Fibroblast of lung (primary cell): ENCODE measurements at regions not wholly inside any gene's neighbourhood (a gene's known extent, or its start where the extent isn't known, plus 50 kb on each side); places are given as distances from the start of the nearest gene placed in this dataset.

Source experiments
- DNase-seq, 2 donors: peaks; one replicate each; pipeline versions ENCODE4 v3.0.0 to v3.0.0-alpha.2; 2010; ENCODE audit warnings: low read depth in 2 of 2
- H2AFZ ChIP-seq: 2 replicates; pipeline ENCODE4 v1.5.1; 2012; ENCODE audit warnings: low read length, control low read depth, inconsistent platforms
- H3K27ac ChIP-seq: 2 replicates; pipeline ENCODE4 v1.5.1; 2011; ENCODE audit warnings: low read length, control low read depth; ENCODE audit not compliant: insufficient read depth
- H3K27me3 ChIP-seq: 2 replicates; pipeline ENCODE4 v1.5.1; 2011; ENCODE audit warnings: mild to moderate bottlenecking, low read length; ENCODE audit not compliant: control insufficient read depth, insufficient read depth
- H3K36me3 ChIP-seq: 2 replicates; pipeline ENCODE4 v1.5.1; 2011; ENCODE audit warnings: low read length; ENCODE audit not compliant: control insufficient read depth, insufficient read depth
- H3K4me1 ChIP-seq: 2 replicates; pipeline ENCODE4 v1.5.1; 2011; ENCODE audit warnings: low read length; ENCODE audit not compliant: control insufficient read depth, insufficient read depth; ENCODE audit errors: extremely low read depth
- H3K4me2 ChIP-seq: 2 replicates; pipeline ENCODE4 v1.5.1; 2011; ENCODE audit warnings: low read length, control low read depth; ENCODE audit not compliant: insufficient read depth; ENCODE audit errors: extremely low read depth
- H3K4me3 ChIP-seq, 4 experiments: fragments of 200-600 bp in 1 of 4; sonication (generic) in 1 of 4; replicated peaks in 1 of 4; 2 replicates each; pipeline ENCODE4 v1.5.1; 2011 to 2016; ENCODE audit warnings: low read length in 4 of 4, low read depth in 3 of 4, mild to moderate bottlenecking in 3 of 4, control low read depth in 2 of 4, inconsistent platforms in 1 of 4, mixed read lengths in 1 of 4; ENCODE audit not compliant: insufficient read depth in 1 of 4; ENCODE audit errors: control extremely low read depth in 1 of 4
- H3K79me2 ChIP-seq: 2 replicates; pipeline ENCODE4 v1.5.1; 2012; ENCODE audit warnings: mild to moderate bottlenecking, low read length, inconsistent platforms; ENCODE audit not compliant: control insufficient read depth, insufficient read depth
- H3K9ac ChIP-seq: 2 replicates; pipeline ENCODE4 v1.5.1; 2011; ENCODE audit warnings: mild to moderate bottlenecking, low read length, control low read depth; ENCODE audit not compliant: insufficient read depth
- H3K9me3 ChIP-seq: 2 replicates; pipeline ENCODE4 v1.5.1; 2012; ENCODE audit warnings: low read depth, low read length; ENCODE audit not compliant: control insufficient read depth, insufficient read depth
- H4K20me1 ChIP-seq: 2 replicates; pipeline ENCODE4 v1.5.1; 2011; ENCODE audit warnings: low read length; ENCODE audit not compliant: control insufficient read depth, insufficient read depth; ENCODE audit errors: extremely low read depth
- EZH2 ChIP-seq: IDR thresholded peaks from 2 replicates; pipeline ENCODE4 v1.5.1; 2012; ENCODE audit warnings: low read length, control low read depth, mild to moderate bottlenecking; ENCODE audit errors: missing control alignments
- TF ChIP-seq, protein P1 (sequence below), 2 donors: IDR thresholded peaks in 1 of 2; conservative IDR thresholded peaks in 1 of 2; 1 replicate in 1 of 2; 2 replicates in 1 of 2; pipeline ENCODE4 v1.5.1; 2011 to 2012; ENCODE audit warnings: low read length in 2 of 2, control low read depth in 1 of 2, inconsistent platforms in 1 of 2, low read depth in 1 of 2, mild to moderate bottlenecking in 1 of 2

DNA sequence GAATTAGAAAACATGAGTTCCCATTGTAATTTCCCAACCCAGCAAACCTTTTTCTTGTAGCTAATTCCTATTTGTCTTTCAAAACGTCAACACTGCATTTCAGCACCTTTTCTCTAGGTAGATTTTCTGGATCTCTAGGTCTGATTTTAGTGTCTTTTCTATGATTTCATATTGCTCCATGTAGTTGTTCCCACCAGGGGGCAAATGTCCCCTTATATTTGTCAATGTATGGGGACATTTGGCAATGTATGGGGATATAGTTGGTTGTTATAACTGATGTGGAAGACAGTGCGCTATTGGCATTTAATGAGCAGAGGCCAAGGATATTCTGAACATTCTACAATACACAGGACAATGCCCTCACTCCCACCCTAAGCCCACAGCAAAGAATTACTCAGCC, 273.9 kb upstream of the ADRA1B start:
- Histone ChIP-seq H3K4me2 (no peak overlapping the region), H3K27me3 (peaks cover 2% of the 10 kb centered on the region), H3K9me3 (no peaks in the 10 kb centered on the region), H3K4me3 (no peak overlapping the region), H3K36me3 (no peaks in the 10 kb centered on the region), H3K27ac (no peak overlapping the region), H3K9ac (no peak overlapping the region), H3K79me2 (no peaks in the 10 kb centered on the region), H2AFZ (no peak overlapping the region), H3K4me1 (no peaks in the 10 kb centered on the region), H4K20me1 (no peaks in the 10 kb centered on the region)
- TF ChIP-seq, protein P1, sequence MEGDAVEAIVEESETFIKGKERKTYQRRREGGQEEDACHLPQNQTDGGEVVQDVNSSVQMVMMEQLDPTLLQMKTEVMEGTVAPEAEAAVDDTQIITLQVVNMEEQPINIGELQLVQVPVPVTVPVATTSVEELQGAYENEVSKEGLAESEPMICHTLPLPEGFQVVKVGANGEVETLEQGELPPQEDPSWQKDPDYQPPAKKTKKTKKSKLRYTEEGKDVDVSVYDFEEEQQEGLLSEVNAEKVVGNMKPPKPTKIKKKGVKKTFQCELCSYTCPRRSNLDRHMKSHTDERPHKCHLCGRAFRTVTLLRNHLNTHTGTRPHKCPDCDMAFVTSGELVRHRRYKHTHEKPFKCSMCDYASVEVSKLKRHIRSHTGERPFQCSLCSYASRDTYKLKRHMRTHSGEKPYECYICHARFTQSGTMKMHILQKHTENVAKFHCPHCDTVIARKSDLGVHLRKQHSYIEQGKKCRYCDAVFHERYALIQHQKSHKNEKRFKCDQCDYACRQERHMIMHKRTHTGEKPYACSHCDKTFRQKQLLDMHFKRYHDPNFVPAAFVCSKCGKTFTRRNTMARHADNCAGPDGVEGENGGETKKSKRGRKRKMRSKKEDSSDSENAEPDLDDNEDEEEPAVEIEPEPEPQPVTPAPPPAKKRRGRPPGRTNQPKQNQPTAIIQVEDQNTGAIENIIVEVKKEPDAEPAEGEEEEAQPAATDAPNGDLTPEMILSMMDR (conservative IDR thresholded peaks at IDR 0.05 in 1 of 2, IDR thresholded peaks at IDR 0.05 in 1 of 2; ENCODE audit: low read depth in 1 of 2, low read length in 2 of 2): peak in 1 of 2 donors; percentile 10
- no peak for TF ChIP-seq EZH2
- no peak for DNase-seq

DNA sequence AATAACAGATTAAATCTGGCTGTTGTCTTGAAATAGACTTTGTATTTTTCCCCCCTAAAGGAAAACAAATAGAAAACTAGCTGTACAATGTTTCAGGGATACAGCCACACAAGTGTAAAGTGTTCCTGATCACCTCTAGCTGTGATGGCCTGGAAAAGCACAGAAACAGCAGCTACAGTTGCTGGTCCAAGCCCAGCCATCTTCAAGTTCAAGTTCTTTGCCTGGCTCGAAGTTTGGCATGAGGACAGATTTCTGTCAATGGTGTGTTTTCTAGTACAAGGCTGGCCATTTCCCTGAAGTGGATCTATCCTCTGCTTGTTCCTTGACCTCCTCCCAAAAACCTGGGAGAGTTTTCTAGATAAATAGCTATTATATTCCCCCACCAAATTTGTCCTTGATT, 272.2 kb upstream of the ADRA1B start:
- Histone ChIP-seq H3K9me3 (no peaks in the 10 kb centered on the region), H3K4me1 (no peaks in the 10 kb centered on the region), H3K4me3 (no peak overlapping the region), H3K27ac (no peak overlapping the region), H4K20me1 (no peaks in the 10 kb centered on the region), H3K27me3 (peaks cover 2% of the 10 kb centered on the region), H3K79me2 (no peaks in the 10 kb centered on the region), H3K9ac (no peak overlapping the region), H3K4me2 (no peak overlapping the region), H2AFZ (no peak overlapping the region), H3K36me3 (no peaks in the 10 kb centered on the region)
- no peak for TF ChIP-seq EZH2
- TF ChIP-seq, protein P1 (conservative IDR thresholded peaks at IDR 0.05 in 1 of 2, IDR thresholded peaks at IDR 0.05 in 1 of 2; ENCODE audit: low read depth in 1 of 2, low read length in 2 of 2): no peak
- peak in 1 of 2 donors; percentile 11 for DNase-seq

DNA sequence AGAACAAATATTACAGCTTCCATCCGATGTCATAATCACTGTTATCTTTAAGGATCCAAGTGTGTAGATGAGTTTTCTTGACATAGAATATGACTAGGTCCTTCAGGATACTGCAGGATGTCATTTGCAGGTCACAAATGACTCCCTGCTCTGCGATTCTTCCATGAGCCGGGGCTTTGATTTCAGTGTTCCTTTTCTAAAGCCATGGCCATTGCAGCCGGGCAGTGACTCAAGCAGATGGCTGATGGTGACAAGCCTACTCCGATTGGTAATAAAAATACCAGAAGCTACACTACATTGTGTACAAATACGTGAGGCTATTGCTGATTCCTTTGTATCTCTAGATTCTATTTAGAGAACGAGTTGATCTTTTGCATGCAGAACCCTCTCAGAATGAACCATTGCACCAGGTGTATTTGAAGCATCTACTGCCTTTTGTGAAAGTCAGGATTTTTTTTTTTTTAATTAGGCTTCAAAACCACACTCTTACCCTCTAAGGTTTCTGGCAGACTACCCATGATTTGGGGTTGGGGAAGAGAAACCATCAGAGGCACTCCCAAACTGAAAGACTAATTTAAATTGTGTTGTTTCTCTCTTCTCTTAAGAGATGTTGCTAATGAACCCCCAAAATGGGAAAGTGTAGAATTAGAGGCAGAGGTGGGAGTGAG, 271.0 kb upstream of the ADRA1B start:
- peaks cover 2% of the 10 kb centered on the region for H3K27me3 ChIP-seq
- no peak overlapping the region for H2AFZ ChIP-seq
- H3K4me2 ChIP-seq: no peak overlapping the region
- no peak for DNase-seq
- no peaks in the 10 kb centered on the region for H4K20me1 ChIP-seq
- no peak overlapping the region for H3K9ac ChIP-seq
- no peaks in the 10 kb centered on the region for H3K4me1 ChIP-seq
- H3K4me3 ChIP-seq: no peak overlapping the region
- TF ChIP-seq, protein P1 (conservative IDR thresholded peaks at IDR 0.05 in 1 of 2, IDR thresholded peaks at IDR 0.05 in 1 of 2; ENCODE audit: low read depth in 1 of 2, low read length in 2 of 2): no peak
- no peak for TF ChIP-seq EZH2
- no peaks in the 10 kb centered on the region for H3K79me2 ChIP-seq
- no peak overlapping the region for H3K27ac ChIP-seq
- H3K36me3 ChIP-seq: no peaks in the 10 kb centered on the region
- no peaks in the 10 kb centered on the region for H3K9me3 ChIP-seq
